NCI-H2196 treated with DMSO at 0.1 percent for 48 hours (cell line): ENCODE measurements at regions not wholly inside any gene's neighbourhood (a gene's known extent, or its start where the extent isn't known, plus 50 kb on each side); places are given as distances from the start of the nearest gene placed in this dataset.
A peak's percentile ranks its signal among the peaks of the same experiment; 100 is the strongest.

Experiments
- DNase-seq: peaks from one replicate; lab custom pipeline; 2025; ENCODE audit not compliant: unreplicated experiment; lab: John Stamatoyannopoulos, UW

GRCh38 chr22:19621373-19622060 lies 92.8 kb upstream of the SEPTIN5 start:
- DNase-seq = no peak

DNA sequence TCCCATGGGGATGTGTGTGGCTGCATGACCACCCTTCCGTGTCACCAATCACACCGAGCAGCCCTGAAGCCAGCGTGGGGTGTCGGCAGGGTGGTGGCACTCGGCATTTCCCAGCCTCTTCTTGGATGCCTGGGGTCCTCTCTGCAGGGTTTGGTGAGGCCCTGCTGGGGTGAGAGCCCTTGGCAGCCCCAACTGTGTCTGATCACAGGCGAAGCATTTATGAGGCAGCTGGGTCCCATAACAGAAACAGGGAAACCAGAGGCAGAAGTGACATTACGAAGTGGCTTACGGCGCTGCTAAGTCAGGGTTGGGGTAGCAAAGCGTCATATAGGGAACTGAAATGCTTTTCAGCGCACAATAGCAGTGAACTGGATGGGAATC lies 92.3 kb upstream of the SEPTIN5 start:
- DNase-seq = no peak

DNA sequence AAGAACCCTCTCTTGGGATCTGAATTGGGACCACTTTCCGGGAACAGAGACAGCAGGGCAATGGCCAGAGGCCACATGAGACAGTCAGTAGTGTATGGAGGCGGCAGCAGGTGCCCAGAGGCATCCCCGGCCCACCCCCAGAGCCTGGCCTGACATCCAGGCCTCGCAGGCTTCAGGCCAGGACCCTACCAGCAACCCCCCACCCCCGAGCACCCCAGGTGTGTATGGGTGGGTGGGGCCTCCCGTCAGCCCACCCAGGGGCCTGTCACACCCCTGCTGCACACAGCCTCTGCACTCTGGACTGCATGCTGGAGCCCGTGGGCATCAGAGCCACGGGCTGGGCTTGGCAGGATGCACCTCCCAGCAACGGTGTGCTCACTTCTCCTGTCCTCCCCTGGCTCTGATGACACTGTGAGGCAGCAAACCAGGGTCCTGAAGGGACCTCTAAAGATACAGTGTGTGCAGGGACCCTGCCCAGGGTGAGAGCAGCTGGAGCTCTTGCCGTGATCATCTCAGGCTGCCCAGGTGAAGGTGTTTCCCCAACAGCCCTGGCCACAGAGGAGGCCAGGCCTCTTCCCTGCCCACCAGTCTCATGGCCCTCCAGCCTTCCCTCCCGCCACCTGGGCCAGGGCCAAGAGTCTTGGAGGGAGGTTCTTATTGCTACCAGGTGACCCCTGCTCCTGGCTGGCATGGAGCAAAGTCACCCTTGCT lies 88.8 kb upstream of the SEPTIN5 start:
- DNase-seq = no peak

DNA sequence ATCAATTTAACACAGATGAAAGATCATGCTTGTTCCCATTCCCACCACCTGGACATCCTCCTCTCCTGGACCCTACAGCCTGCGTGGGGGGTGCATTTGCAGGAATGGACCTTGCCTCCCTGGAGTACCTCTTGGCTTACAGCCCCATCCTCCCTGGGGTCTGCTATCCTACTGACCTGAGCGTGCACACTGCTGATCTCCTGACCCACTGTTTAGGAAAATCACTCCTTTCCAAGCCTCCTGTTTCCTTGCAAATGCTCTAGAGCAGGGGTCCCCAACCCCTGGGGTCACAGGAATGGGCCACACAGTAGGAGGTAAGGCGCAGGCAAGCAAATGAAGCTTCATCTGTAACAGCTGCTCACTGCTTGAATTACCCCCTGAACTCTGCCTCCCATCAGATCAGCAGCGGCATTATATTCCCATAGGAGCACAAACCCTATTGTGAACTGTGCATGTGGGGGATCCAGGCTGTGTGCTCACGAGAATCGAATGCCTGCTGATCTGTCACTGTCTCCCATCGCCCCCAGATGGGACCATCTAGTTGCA lies 88.2 kb upstream of the SEPTIN5 start:
- no peak for DNase-seq

- no peak for DNase-seq
These were observed 87.6 kb upstream of the SEPTIN5 start for GRCh38 chr22:19626666-19627065.

- no peak for DNase-seq
These were observed 86.1 kb upstream of the SEPTIN5 start for GRCh38 chr22:19628038-19628776.

DNA sequence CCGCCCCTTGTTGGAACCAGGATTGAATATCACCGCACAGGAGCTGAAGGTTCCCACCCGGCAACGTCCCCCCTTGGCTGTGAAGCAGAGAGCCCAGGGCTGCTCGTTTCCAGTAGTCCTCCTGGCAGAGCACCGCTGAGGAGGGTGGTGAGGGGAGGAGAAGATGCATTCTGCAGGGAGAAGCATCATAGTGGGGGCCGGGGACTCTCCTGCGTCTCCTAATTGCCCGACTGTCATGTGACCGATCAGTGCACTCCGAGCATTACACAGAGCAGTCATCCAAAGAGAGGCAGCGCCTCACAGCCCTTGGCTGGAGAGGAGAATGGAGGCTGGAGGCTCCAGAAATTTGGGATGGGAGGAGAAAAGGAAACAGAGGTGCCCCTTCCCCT lies 85.0 kb upstream of the SEPTIN5 start:
- no peak for DNase-seq

DNA sequence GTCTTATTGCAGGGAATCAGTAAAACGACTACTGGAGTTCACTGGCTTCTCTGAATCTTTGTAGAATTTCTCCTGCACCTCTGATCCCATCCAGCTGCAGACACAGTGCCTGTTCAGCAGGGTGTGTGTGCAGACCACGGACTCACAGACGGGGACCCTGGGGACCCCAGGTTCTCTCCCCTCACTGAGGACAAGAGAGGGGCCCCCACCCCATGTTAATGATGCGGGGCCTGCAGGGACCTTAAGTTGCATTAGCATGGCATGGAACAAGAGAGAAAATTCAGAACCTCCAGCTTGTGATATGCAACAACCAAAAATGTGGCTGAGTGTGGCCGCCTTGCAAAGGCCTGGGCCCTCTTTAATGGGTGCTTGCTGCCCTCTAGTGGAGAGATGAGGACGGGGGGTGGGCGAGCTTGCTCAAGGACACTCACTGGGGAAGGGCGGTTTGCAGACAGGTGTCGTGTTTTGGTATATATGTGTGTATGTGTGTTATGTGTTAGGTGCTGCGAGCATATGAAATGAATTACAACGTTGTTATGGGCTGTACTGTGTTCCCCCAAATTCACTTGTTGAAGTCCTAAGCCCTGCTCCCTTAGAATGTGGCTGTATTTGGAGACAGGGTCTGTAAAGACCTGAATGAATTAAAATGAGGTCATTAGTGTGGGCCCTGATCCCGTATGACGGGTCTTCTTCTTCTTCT lies 84.4 kb upstream of the SEPTIN5 start:
- peak; percentile 40 for DNase-seq

- DNase-seq = no peak
These were observed 83.7 kb upstream of the SEPTIN5 start for GRCh38 chr22:19630614-19631013.

- DNase-seq = no peak
These were observed 82.2 kb upstream of the SEPTIN5 start for GRCh38 chr22:19631899-19632667.

DNA sequence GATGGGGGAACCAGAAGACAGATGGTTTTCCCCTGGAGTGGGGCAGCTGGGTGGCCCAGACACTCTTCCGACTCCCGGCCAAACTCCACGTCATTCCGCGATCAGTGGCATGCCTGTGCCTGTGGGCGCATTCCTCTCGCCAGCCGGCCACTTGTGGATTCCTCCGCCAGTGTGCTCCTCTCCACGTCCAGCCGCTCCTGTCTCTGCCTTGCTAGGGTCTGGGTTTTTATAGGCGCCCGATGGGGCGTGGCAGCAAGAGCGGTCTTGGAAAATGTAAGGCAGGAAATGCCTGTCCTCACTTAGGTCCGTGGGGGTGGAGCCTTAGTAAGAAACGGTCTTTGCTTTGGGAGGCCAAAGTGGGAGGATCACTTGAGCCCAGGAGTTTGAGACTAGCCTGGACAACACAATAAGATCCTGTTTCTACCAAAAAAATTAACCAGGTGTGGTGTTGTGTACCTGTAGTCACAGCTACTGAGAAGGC lies 81.6 kb upstream of the SEPTIN5 start:
- no peak for DNase-seq

DNA sequence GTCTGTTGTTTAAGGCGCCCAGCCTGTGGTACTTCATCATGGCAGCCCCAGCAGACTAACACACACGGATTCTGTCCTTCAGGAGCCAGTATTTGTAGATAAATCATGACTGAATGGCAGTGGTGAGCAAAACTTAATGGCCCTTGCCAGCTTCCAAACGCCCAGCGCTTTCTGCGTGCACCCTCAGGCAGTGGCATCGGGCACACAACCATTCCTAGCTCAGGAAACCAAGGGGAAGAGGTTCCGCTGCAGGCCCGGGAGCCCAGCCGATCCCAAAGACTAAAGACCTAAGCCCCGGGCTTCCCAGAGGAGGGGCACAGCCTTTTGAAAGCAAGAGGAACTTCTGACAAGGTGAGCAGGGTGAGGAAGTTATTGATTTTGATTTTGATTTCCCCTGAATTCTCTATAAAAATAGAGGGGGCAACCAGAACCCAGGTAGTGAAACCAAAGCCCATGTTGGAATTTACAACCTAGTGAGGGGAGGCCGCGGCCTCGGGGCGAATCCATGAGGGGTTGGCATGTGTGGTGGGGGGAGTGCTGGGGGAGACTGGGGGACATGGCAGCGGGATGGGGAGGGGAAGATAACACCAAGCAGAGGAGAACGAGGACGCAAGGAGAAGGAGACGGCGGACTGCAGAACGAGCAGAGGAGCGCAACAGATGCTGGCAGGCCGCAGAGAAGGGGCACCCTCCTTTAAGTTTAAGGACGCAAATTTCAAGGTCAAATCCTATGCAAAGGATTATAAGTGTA lies 79.9 kb upstream of the SEPTIN5 start:
- DNase-seq = no peak

DNA sequence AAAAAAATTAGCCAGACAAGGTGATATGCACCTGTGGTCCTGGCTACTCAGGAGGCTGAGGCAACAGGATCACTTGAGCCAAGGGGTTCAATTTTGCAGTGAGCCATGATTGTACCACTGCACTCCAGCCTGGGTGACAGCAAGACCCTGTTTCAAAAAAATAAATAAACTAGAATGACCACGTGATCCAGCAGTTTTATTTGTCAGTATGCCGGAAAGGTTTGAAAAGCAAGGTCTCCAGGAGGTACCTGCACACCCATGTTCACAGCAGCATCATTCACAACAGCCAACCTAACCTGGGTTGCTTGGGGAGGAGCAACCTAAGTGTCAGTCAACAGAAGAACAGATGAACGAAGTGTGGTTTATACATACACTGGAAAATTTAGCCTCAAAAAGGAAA lies 78.7 kb upstream of the SEPTIN5 start:
- DNase-seq = no peak

DNA sequence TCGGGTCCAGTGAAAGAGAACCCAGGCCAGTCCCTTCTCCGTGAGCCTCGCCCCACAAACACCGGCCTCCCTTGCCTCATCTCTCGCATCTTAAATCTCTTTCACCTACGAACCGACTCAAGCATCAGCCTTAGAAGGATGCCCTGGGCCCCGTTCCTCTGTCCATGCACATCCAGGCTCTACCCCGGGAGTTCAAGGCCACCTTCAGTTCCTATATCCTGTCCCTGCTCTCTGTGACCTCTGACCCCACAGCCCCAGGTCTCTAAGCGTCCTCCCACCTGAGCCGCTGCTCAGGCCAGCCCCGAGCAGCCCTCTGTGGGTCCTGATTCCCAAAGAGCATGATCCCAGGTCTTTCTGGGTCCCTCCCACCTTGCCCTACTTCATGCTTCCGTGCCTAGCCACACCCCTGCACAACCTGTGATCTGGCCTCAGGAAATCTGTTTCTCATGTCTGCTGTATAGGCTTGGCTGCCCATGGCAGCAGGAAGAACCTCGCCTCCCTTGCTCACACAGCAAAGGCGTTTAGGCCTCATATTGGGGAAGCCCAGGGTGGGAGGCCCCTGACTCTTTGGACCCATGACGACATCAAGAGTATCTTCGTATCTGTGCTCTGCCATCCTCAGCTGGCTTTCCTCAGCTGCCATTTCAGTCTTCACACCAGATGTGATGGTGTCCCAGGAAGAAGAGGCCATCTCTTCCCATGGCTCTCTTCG lies 77.5 kb upstream of the SEPTIN5 start:
- DNase-seq = no peak

DNA sequence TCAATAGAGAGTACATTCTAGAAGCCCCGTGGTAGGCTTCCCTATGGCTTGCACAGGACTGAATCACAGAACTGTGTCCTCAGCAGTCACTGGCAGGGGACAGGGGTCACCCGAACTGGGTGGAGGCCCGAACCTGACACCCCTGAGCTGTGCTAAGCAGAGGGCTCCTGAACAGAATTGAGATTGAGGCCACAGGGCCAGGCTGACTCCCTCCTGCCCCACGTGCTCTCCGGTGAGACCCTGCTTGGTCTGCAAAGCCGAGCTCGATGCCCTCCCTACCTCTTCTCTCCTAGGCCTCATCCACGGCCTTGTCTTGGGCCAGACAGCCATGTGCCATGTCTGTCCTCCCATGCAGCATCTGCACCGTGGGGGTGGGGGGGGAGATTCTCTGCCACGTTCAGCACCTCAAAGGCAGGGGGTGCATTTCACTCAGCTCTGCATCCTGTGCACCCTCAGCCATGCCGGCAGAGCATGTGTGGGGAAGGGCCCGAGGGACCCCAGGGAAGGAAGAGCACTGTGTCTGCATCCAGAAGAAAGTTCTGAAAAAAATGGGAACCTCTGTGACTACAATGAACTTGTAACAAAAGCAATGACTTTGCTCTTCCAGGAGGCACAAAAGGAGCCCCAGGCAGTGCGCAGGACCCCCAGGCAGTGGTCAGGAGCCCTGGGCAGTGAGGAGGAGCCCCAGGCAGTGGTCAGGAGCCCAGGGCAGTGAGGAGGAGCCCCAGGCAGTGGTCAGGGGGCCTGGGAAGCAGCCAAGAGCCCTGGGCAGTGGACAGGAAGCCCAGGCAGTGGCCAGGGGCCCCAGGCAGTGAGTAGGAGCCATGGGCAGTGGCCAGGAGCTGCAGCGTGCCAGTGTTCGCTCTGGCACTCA lies 76.7 kb upstream of the SEPTIN5 start:
- DNase-seq = no peak

DNA sequence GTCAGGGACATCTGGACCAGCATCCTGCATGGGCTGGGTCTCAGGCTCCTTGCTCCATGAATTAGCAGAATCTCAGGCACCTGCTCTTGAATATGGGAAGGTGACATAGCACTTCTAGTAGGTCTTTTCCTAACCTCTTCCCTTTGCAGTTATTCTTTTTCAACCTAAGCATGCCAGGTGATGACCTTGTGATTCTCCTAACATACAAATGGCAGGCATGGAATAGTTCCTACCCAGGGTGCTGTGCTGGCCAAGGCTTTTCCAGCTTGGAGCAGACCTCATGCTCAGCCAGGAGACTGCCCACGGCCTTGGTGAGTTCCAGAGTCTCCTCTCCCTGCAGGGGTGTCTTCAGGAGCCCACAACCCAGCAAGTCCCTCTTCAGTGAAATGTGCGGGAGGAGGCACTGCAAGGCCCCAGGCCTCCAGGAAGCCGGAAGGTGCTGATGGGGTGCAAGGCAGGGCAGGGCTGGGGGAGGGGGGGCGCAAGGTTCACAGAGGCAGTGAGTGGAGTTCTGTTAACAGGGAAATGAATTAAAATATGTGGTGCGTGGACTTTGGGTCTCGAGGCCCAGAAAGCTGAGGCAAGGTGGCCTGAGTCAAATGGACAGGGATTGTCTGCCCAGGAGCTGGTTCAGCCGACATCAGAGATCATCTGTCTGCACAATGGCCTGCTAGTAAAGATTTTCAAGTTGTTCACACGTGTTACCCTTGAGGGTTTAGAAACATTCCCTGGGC lies 75.9 kb upstream of the SEPTIN5 start:
- no peak for DNase-seq

GRCh38 chr22:19639610-19640135 lies 74.6 kb upstream of the SEPTIN5 start:
- DNase-seq = no peak
